HepG2 (cell line): ENCODE measurements at regions not wholly inside any gene's neighbourhood (a gene's known extent, or its start where the extent isn't known, plus 50 kb on each side); places are given as distances from the start of the nearest gene placed in this dataset.

Experiments used
- AFF4 ChIP-seq: sonication (generic); formaldehyde crosslinking; IDR thresholded peaks from 2 replicates; pipeline ENCODE4 v1.4.0; 2020; ENCODE audit warnings: missing genetic modification reagents
- BCLAF1 ChIP-seq: fragments of 450-650 bp; IDR thresholded peaks from 2 replicates; pipeline ENCODE4 v1.6.1; 2017; ENCODE audit warnings: mild to moderate bottlenecking
- EZH2 ChIP-seq: conservative IDR thresholded peaks from 2 replicates; pipeline ENCODE4 v1.6.1; 2012; ENCODE audit warnings: mild to moderate bottlenecking, low read depth, low read length, moderate library complexity
- HMG20A ChIP-seq: IDR thresholded peaks from 2 replicates; pipeline ENCODE4 v1.6.1; 2016; ENCODE audit warnings: borderline replicate concordance
- NFE2 ChIP-seq: sonication (generic); formaldehyde crosslinking; IDR thresholded peaks from 2 replicates; pipeline ENCODE4 v1.4.0; 2020; ENCODE audit warnings: missing genetic modification reagents
- TF ChIP-seq, protein P1 (sequence below): sonication (generic); formaldehyde crosslinking; IDR thresholded peaks from 2 replicates; pipeline ENCODE4 v1.4.0; 2020; ENCODE audit warnings: missing genetic modification reagents

GRCh38 chr15:79721256-79721655 is 175.6 kb downstream of the MTHFS start (continued):
- TF ChIP-seq AFF4 (CRISPR knock-in tag) = no peak
- TF ChIP-seq HMG20A (CRISPR knock-in tag) = no peak
- TF ChIP-seq EZH2 = no peak
- TF ChIP-seq NFE2 (CRISPR knock-in tag) = no peak
- TF ChIP-seq, protein P1, sequence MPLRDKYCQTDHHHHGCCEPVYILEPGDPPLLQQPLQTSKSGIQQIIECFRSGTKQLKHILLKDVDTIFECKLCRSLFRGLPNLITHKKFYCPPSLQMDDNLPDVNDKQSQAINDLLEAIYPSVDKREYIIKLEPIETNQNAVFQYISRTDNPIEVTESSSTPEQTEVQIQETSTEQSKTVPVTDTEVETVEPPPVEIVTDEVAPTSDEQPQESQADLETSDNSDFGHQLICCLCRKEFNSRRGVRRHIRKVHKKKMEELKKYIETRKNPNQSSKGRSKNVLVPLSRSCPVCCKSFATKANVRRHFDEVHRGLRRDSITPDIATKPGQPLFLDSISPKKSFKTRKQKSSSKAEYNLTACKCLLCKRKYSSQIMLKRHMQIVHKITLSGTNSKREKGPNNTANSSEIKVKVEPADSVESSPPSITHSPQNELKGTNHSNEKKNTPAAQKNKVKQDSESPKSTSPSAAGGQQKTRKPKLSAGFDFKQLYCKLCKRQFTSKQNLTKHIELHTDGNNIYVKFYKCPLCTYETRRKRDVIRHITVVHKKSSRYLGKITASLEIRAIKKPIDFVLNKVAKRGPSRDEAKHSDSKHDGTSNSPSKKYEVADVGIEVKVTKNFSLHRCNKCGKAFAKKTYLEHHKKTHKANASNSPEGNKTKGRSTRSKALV = no peak
- TF ChIP-seq BCLAF1 = no peak
- TF ChIP-seq, all 625 proteins: peak for 0
